GM03348 (cell line): ENCODE measurements at regions not wholly inside any gene's neighbourhood (a gene's known extent, or its start where the extent isn't known, plus 50 kb on each side); places are given as distances from the start of the nearest gene placed in this dataset.
"Not testable (repeated sequence)": the region's sequence is repeated elsewhere in the genome, so short reads cannot be mapped to it uniquely, and the experiment has no call there.

Experiments used
- DNase-seq: peaks from one replicate; pipeline ENCODE4 v3.0.0; 2012; ENCODE audit warnings: low spot score

- DNase-seq = no peak
These were observed 136.1 kb upstream of the CDK6 start for GRCh38 chr7:92972441-92972840.

GRCh38 chr7:92969061-92969460 is 132.7 kb upstream of the CDK6 start:
- DNase-seq = no peak

- no peak for DNase-seq
These were observed 132.1 kb upstream of the CDK6 start for GRCh38 chr7:92968502-92968901.

- no peak for DNase-seq
These were observed 130.9 kb upstream of the CDK6 start for GRCh38 chr7:92967238-92967637.

GRCh38 chr7:92964141-92964540 is 127.8 kb upstream of the CDK6 start:
- DNase-seq = no peak

- no peak for DNase-seq
These were observed 127.2 kb upstream of the CDK6 start for GRCh38 chr7:92963566-92963965.

GRCh38 chr7:92961961-92962360 is 125.6 kb upstream of the CDK6 start:
- no peak for DNase-seq

- DNase-seq = no peak
These were observed 120.2 kb upstream of the CDK6 start for GRCh38 chr7:92956575-92956974.

- no peak for DNase-seq
These were observed 118.7 kb upstream of the CDK6 start for GRCh38 chr7:92955081-92955480.

GRCh38 chr7:92953657-92954056 is 117.3 kb upstream of the CDK6 start:
- DNase-seq = peak; percentile 5

GRCh38 chr7:92949748-92950147 is 113.4 kb upstream of the CDK6 start:
- no peak for DNase-seq

- no peak for DNase-seq
These were observed 109.5 kb upstream of the CDK6 start for GRCh38 chr7:92945840-92946239.

- no peak for DNase-seq
These were observed 108.3 kb upstream of the CDK6 start for GRCh38 chr7:92944633-92945032.

GRCh38 chr7:92942706-92943105 is 106.3 kb upstream of the CDK6 start:
- DNase-seq = not testable (repeated sequence)

- DNase-seq = no peak
These were observed 103.4 kb upstream of the CDK6 start for GRCh38 chr7:92939666-92940360.

- DNase-seq = no peak
These were observed 97.7 kb upstream of the CDK6 start for GRCh38 chr7:92934096-92934495.

GRCh38 chr7:92932450-92932849 is 96.1 kb upstream of the CDK6 start:
- DNase-seq = no peak

- DNase-seq = no peak
These were observed 94.0 kb upstream of the CDK6 start for GRCh38 chr7:92930404-92930803.

GRCh38 chr7:92926697-92927044 is 90.3 kb upstream of the CDK6 start:
- no peak for DNase-seq

- DNase-seq = no peak
These were observed 89.7 kb upstream of the CDK6 start for GRCh38 chr7:92925876-92926696.

GRCh38 chr7:92924800-92925199 is 88.4 kb upstream of the CDK6 start:
- no peak for DNase-seq

- no peak for DNase-seq
These were observed 80.9 kb upstream of the CDK6 start for GRCh38 chr7:92917230-92917629.

- peak; percentile 57 for DNase-seq
These were observed 80.4 kb upstream of the CDK6 start for GRCh38 chr7:92916770-92917224.

GRCh38 chr7:92915348-92915747 is 79.0 kb upstream of the CDK6 start:
- no peak for DNase-seq
